Activated CD4-positive, alpha-beta memory T cell treated with anti-CD3 and anti-CD28 coated beads, Interleukin-2, amount 10 ng/mL, durations not matched to agents 7 days and 5 days (primary cell): ENCODE measurements at regions not wholly inside any gene's neighbourhood (a gene's known extent, or its start where the extent isn't known, plus 50 kb on each side); places are given as distances from the start of the nearest gene placed in this dataset.

Experiments used
- CTCF ChIA-PET: fragments of 350-600 bp; sonication (Branson Sonifier 250); formaldehyde crosslinking; loops from one replicate; lab custom pipeline; 2021; ENCODE audit warnings: antibody characterized with exemption, inconsistent platforms; lab: Charles Lee
- POLR2A ChIA-PET: fragments of 350-600 bp; sonication (Branson Sonifier 250); formaldehyde crosslinking; loops from one replicate; lab custom pipeline; 2021; ENCODE audit warnings: antibody characterized with exemption; lab: Charles Lee
- DNase-seq: peaks from one replicate; pipeline ENCODE4 v3.0.0-alpha.2; 2020
- H3K27ac Mint-ChIP-seq: one replicate; pipeline ENCODE4 v1.8.0; 2021; ENCODE audit warnings: mild to moderate bottlenecking, mixed read lengths
- H3K27me3 Mint-ChIP-seq: one replicate; pipeline ENCODE4 v1.8.0; 2021; ENCODE audit warnings: mixed read lengths
- H3K36me3 Mint-ChIP-seq: one replicate; pipeline ENCODE4 v1.8.0; 2021; ENCODE audit warnings: low read depth, mixed read lengths
- H3K4me1 Mint-ChIP-seq: one replicate; pipeline ENCODE4 v1.8.0; 2021; ENCODE audit warnings: mixed read lengths
- H3K4me3 Mint-ChIP-seq: one replicate; pipeline ENCODE4 v1.8.0; 2021; ENCODE audit warnings: mild to moderate bottlenecking, mixed read lengths
- H3K9me3 Mint-ChIP-seq: one replicate; pipeline ENCODE4 v1.8.0; 2021; ENCODE audit warnings: mixed read lengths

DNA sequence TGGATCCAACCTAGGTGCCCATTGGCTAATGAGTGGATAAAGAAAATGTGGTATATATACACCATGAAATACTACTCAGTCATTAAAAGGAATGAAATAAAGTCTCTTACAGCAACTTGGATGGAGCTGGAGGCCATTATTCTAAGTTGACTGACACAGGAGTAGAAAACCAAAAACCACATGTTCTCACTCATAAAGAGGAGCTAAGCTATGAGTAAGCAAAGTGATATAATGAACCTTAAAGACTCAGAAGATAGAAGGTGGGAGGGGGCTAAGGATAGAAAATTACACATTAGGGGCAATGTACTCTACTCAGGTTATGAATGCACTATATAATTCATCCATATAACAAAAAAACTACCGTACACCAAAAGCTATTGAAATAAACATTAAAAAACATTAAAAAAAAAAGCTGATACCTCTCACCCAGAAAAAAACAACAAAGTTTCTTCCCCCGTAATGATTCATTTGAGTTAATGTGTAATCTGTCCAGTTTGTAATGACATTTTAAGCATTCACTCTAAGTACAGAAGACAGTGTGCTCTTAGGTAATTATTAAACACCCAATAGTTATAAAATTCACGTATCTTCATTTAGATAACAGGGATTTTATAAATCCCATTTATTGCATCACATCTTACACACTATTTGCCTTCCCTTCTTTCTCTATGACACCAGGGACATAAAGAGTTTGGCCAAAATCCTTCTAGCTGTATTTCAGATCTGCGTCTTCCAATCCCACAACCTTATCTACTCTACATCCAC lies 941.5 kb downstream of the CDH11 start:
- no peaks in the 10 kb centered on the region for H3K36me3 Mint-ChIP-seq
- no peak overlapping the region for H3K27ac Mint-ChIP-seq
- H3K9me3 Mint-ChIP-seq = peaks cover 25% of the 10 kb centered on the region
- H3K4me1 Mint-ChIP-seq = no peaks in the 10 kb centered on the region
- POLR2A ChIA-PET = no interaction called here
- no peak for DNase-seq
- CTCF ChIA-PET = no interaction called here
- no peaks in the 10 kb centered on the region for H3K27me3 Mint-ChIP-seq
- no peak overlapping the region for H3K4me3 Mint-ChIP-seq

- no peak overlapping the region for H3K4me3 Mint-ChIP-seq
- peaks cover 37% of the 10 kb centered on the region for H3K9me3 Mint-ChIP-seq
- H3K4me1 Mint-ChIP-seq = no peaks in the 10 kb centered on the region
- H3K27ac Mint-ChIP-seq = no peak overlapping the region
- no peaks in the 10 kb centered on the region for H3K27me3 Mint-ChIP-seq
- no peak for DNase-seq
- ChIA-PET CTCF (no interaction called here), POLR2A (no interaction called here)
- H3K36me3 Mint-ChIP-seq = no peaks in the 10 kb centered on the region
Observed at GRCh38 chr16:64174327-64174726, 947.5 kb downstream of the CDH11 start.

DNA sequence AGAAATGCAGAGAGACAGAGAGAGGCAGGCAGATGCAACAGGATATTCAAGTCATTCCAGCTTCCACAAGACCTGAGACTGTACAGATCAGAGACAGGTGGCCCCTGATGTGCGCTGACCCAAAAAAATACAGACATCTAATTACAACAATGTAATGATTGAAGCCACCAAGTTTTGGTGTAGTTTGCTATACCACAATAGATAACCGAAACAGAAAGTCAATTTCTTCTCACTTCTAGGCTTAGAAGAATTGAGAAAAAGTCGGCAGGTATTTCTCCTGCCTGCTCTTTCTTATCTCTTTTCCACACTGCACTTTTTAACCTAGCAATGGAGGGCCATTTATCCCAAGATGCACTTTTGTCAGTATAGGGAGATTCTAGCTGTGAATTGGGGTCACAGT lies 949.2 kb downstream of the CDH11 start:
- H3K27ac Mint-ChIP-seq = no peak overlapping the region
- ChIA-PET POLR2A (no interaction called here), CTCF (no interaction called here)
- H3K4me1 Mint-ChIP-seq = no peaks in the 10 kb centered on the region
- no peaks in the 10 kb centered on the region for H3K36me3 Mint-ChIP-seq
- no peak overlapping the region for H3K4me3 Mint-ChIP-seq
- H3K9me3 Mint-ChIP-seq = peaks cover 32% of the 10 kb centered on the region
- H3K27me3 Mint-ChIP-seq = no peaks in the 10 kb centered on the region
- no peak for DNase-seq

DNA sequence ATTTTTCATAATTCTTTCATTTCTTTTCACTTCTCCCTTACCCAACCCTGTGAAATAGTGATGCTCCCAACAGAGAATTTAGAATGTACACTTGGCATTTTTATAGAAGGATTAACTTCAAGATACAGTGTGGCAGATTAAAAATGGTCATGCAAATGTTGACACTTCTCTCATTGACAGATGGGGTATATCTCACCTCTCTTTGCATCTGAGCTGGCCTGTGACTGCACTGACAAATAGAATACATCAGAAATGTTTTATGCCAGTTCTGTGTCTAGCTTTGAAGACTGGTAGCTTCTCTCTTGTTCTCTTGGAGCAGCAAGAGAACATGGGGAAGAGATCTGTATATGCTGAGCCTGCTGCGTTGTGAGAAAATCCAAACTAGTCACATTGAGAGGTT lies 949.6 kb downstream of the CDH11 start:
- no peaks in the 10 kb centered on the region for H3K27me3 Mint-ChIP-seq
- DNase-seq = no peak
- H3K9me3 Mint-ChIP-seq = peaks cover 28% of the 10 kb centered on the region
- CTCF ChIA-PET = no interaction called here
- H3K4me1 Mint-ChIP-seq = no peaks in the 10 kb centered on the region
- H3K4me3 Mint-ChIP-seq = no peak overlapping the region
- no peak overlapping the region for H3K27ac Mint-ChIP-seq
- POLR2A ChIA-PET = no interaction called here
- no peaks in the 10 kb centered on the region for H3K36me3 Mint-ChIP-seq

DNA sequence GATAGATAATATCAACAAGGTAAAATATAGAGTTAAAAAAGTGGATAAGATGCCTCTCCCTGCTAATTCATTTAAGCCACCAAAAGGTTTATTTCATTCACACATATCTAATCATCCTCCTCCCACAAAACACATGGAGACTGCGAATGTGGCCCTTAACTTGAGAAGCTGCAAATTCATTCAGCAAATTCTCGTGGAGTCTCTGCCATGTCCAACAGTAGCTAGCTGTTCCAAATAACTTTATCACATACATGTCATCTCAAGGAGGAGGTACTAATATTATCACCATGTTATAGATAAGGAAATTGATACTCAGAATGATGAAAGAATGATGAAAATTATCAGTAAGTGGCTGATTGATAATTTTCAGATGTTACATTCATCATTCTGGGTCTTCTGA lies 950.2 kb downstream of the CDH11 start:
- no peaks in the 10 kb centered on the region for H3K36me3 Mint-ChIP-seq

GRCh38 chr16:64168371-64168770 lies 953.5 kb downstream of the CDH11 start:
- DNase-seq = no peak
- ChIA-PET POLR2A (no interaction called here), CTCF (no interaction called here)
- no peak overlapping the region for H3K27ac Mint-ChIP-seq
- H3K4me3 Mint-ChIP-seq = no peak overlapping the region
- no peaks in the 10 kb centered on the region for H3K4me1 Mint-ChIP-seq
- peaks cover 19% of the 10 kb centered on the region for H3K9me3 Mint-ChIP-seq
- H3K27me3 Mint-ChIP-seq = no peaks in the 10 kb centered on the region
- no peaks in the 10 kb centered on the region for H3K36me3 Mint-ChIP-seq

More for the DNA sequence above, 950.2 kb downstream of the CDH11 start:
- H3K4me3 Mint-ChIP-seq = no peak overlapping the region
- no peak overlapping the region for H3K27ac Mint-ChIP-seq
- no peaks in the 10 kb centered on the region for H3K4me1 Mint-ChIP-seq
- DNase-seq = no peak
- H3K27me3 Mint-ChIP-seq = no peaks in the 10 kb centered on the region
- CTCF ChIA-PET = no interaction called here
- peaks cover 27% of the 10 kb centered on the region for H3K9me3 Mint-ChIP-seq
- POLR2A ChIA-PET = no interaction called here

- no peaks in the 10 kb centered on the region for H3K36me3 Mint-ChIP-seq
- H3K4me1 Mint-ChIP-seq = no peaks in the 10 kb centered on the region
- no peaks in the 10 kb centered on the region for H3K27me3 Mint-ChIP-seq
- ChIA-PET CTCF (no interaction called here), POLR2A (no interaction called here)
- no peak overlapping the region for H3K4me3 Mint-ChIP-seq
- DNase-seq = no peak
- H3K27ac Mint-ChIP-seq = no peak overlapping the region
- H3K9me3 Mint-ChIP-seq = peaks cover 19% of the 10 kb centered on the region
Observed at GRCh38 chr16:64167936-64168335, 953.9 kb downstream of the CDH11 start.

DNA sequence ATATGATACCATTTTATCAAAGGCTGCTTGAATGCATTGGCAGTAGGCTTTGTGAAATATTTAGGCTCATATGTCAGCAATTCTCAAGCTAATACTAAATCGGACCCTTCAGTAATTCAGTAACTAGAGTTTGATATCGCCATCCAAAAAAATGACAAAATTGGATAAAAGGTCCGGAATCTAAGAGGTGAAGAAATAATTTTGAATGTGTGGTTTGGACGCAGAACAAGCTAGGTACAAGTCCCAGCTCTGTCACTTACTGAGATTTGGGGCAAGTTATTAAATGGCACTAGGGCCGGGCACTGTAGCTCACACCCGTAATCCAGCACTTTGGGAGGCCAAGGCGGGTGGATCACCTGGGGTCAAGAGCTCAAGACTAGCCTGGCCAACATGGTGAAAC lies 956.5 kb downstream of the CDH11 start:
- Mint-ChIP-seq H3K27ac (no peak overlapping the region), H3K4me3 (no peak overlapping the region), H3K4me1 (no peaks in the 10 kb centered on the region), H3K9me3 (peaks cover 11% of the 10 kb centered on the region), H3K36me3 (no peaks in the 10 kb centered on the region), H3K27me3 (no peaks in the 10 kb centered on the region)
- no peak for DNase-seq
- ChIA-PET CTCF (no interaction called here), POLR2A (no interaction called here)

- ChIA-PET POLR2A (no interaction called here), CTCF (no interaction called here)
- no peak for DNase-seq
- Mint-ChIP-seq H3K4me1 (no peaks in the 10 kb centered on the region), H3K27ac (no peak overlapping the region), H3K36me3 (no peaks in the 10 kb centered on the region), H3K4me3 (no peak overlapping the region), H3K27me3 (no peaks in the 10 kb centered on the region), H3K9me3 (peaks cover 13% of the 10 kb centered on the region)
Observed at GRCh38 chr16:64162613-64163375, 959.1 kb downstream of the CDH11 start.

DNA sequence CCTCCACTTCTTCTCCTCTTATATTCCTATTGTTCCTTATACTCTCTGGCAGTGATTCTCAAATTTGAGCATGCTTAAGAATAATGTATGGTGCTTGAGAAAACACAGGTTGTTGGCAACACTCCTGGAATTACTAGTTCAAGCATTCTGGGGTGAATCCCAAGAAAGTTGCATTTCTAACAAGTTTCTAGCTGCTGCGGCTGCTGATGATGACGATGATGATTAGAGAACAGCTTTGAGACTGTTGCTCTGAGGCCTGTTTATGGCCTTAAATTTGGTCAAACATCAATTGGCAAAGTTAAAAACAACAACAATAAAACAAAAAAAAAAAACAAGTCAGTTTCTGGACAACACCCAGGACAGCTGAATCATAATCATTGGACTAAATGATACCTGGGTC lies 961.9 kb downstream of the CDH11 start:
- POLR2A ChIA-PET = no interaction called here
- Mint-ChIP-seq H3K9me3 (peaks cover 18% of the 10 kb centered on the region), H3K36me3 (no peaks in the 10 kb centered on the region), H3K27me3 (no peaks in the 10 kb centered on the region), H3K27ac (no peak overlapping the region), H3K4me1 (no peaks in the 10 kb centered on the region), H3K4me3 (no peak overlapping the region)
- CTCF ChIA-PET = no interaction called here
- DNase-seq = no peak

DNA sequence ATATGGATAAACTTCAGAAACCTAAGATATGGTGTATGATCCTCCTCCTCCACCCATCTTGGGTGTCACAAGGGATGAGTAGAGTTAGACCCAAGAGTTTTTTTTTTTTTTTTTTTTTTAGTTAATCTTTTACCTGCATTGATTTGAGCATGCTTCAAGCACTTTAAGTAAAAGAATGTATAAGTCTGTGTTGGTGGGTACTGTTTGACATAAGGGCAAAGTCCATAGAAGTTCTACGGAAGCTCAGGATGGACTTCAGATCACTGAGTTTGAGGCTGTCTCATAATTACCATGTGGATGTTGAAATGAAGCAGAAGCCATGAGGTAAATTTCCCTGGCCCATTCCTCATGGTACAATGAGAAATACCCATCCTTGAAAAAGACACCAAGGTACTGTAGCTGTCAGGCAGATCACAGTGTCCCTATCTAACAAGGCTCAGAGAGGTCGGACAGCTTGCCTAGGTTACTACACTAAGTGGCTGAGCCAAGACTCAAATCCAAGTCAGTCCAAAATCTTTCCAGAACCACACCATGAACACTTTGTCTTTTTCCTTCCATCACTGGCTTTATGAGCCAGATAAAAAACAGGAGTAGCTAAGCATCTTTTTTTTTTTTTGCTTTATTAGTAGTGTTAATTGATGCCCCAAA lies 962.8 kb downstream of the CDH11 start:
- H3K36me3 Mint-ChIP-seq = no peaks in the 10 kb centered on the region
- no peaks in the 10 kb centered on the region for H3K4me1 Mint-ChIP-seq
- POLR2A ChIA-PET = no interaction called here
- H3K27ac Mint-ChIP-seq = no peak overlapping the region
- no peak for DNase-seq
- H3K4me3 Mint-ChIP-seq = no peak overlapping the region
- CTCF ChIA-PET = no interaction called here
- no peaks in the 10 kb centered on the region for H3K27me3 Mint-ChIP-seq
- H3K9me3 Mint-ChIP-seq = peaks cover 14% of the 10 kb centered on the region

- H3K9me3 Mint-ChIP-seq = peaks cover 18% of the 10 kb centered on the region
- POLR2A ChIA-PET = no interaction called here
- H3K4me3 Mint-ChIP-seq = no peak overlapping the region
- no peaks in the 10 kb centered on the region for H3K4me1 Mint-ChIP-seq
- no peaks in the 10 kb centered on the region for H3K36me3 Mint-ChIP-seq
- CTCF ChIA-PET = no interaction called here
- H3K27me3 Mint-ChIP-seq = no peaks in the 10 kb centered on the region
- no peak overlapping the region for H3K27ac Mint-ChIP-seq
- DNase-seq = no peak
Observed at GRCh38 chr16:64153718-64154117, 968.1 kb downstream of the CDH11 start.

GRCh38 chr16:64151990-64152767 lies 969.7 kb downstream of the CDH11 start:
- no peak for DNase-seq
- no peaks in the 10 kb centered on the region for H3K27me3 Mint-ChIP-seq
- peaks cover 19% of the 10 kb centered on the region for H3K9me3 Mint-ChIP-seq
- POLR2A ChIA-PET = no interaction called here
- no peaks in the 10 kb centered on the region for H3K36me3 Mint-ChIP-seq
- no peak overlapping the region for H3K27ac Mint-ChIP-seq
- CTCF ChIA-PET = no interaction called here
- no peaks in the 10 kb centered on the region for H3K4me1 Mint-ChIP-seq
- H3K4me3 Mint-ChIP-seq = no peak overlapping the region
